K562 (cell line): ENCODE measurements at regions not wholly inside any gene's neighbourhood (a gene's known extent, or its start where the extent isn't known, plus 50 kb on each side); places are given as distances from the start of the nearest gene placed in this dataset.

Experiments used
- ATAC-seq: fragments of 200-7000 bp; cut with Tn5 transposase; 3 replicates; pipeline ENCODE4 v1.9.1; 2020; ENCODE audit warnings: moderate library complexity
- BruUV-seq: library from RNA; stranded (reverse); fragments of 400-500 nt; replicated peaks from 2 replicates; lab custom pipeline; 2021; lab: Mats Ljungman, UMichigan
- CTCF ChIA-PET: fragments of 300-600 bp; formaldehyde crosslinking; extraction: SDS; loops from one replicate; lab custom pipeline; 2021; ENCODE audit warnings: low intra/inter-chr PET ratio; lab: Yijun Ruan, JAX
- POLR2A ChIA-PET: fragments of 300-600, 350-650 bp; sonication (Branson Sonifier 250); formaldehyde crosslinking; extraction: SDS; loops from one replicate; lab custom pipeline; 2021; ENCODE audit warnings: antibody characterized with exemption, inconsistent platforms; lab: Yijun Ruan, JAX
- DNase-seq, 4 experiments: peaks; one replicate each; pipeline versions ENCODE4 v3.0.0 to v3.0.0-alpha.2; 2011 to 2018; ENCODE audit warnings: low spot score in 3 of 4, mixed read lengths in 3 of 4; ENCODE audit errors: extremely low read depth in 1 of 4
- FAIRE-seq: peaks from 2 replicates; lab custom pipeline; 2011; peaks lifted over from hg19 to GRCh38; lab: Jason Lieb, UNC
- H2AFZ ChIP-seq: 2 replicates; pipeline ENCODE4 v1.6.0; 2011; ENCODE audit warnings: low read depth, low read length, control low read depth, inconsistent platforms
- H3K27ac ChIP-seq: fragments of 200-600 bp; 3 replicates; pipeline ENCODE4 v1.8.0; 2011; ENCODE audit warnings: low read depth, mild to moderate bottlenecking, control low read depth, inconsistent platforms, low read length, moderate library complexity, mixed read lengths; ENCODE audit errors: extremely low read depth
- H3K27me3 ChIP-seq, 2 experiments: fragments of 300-600 bp in 1 of 2; 2 replicates in 1 of 2; 3 replicates in 1 of 2; pipeline versions ENCODE4 v1.6.0 to v1.8.0; 2011; ENCODE audit warnings: inconsistent platforms in 2 of 2, low read length in 2 of 2, mild to moderate bottlenecking in 1 of 2, mixed read lengths in 1 of 2, moderate library complexity in 1 of 2; ENCODE audit not compliant: control insufficient read depth in 2 of 2, insufficient read depth in 2 of 2
- H3K36me3 ChIP-seq: fragments of 300-600 bp; 3 replicates; pipeline ENCODE4 v1.8.0; 2011; ENCODE audit warnings: mild to moderate bottlenecking, low read length, inconsistent platforms; ENCODE audit not compliant: control insufficient read depth, insufficient read depth
- H3K4me1 ChIP-seq, 2 experiments: fragments of 200-600 bp in 1 of 2; replicated peaks in 1 of 2; 2 replicates in 1 of 2; 3 replicates in 1 of 2; pipeline versions ENCODE4 v1.5.1 to v1.8.0; 2011; ENCODE audit warnings: inconsistent platforms in 2 of 2, low read length in 2 of 2, mild to moderate bottlenecking in 1 of 2, mixed read lengths in 1 of 2, moderate library complexity in 1 of 2; ENCODE audit not compliant: control insufficient read depth in 2 of 2, insufficient read depth in 2 of 2
- H3K4me2 ChIP-seq: 2 replicates; pipeline ENCODE4 v1.6.1; 2011; ENCODE audit warnings: low read length, control low read depth, inconsistent platforms, mixed read lengths; ENCODE audit not compliant: insufficient read depth
- H3K4me3 ChIP-seq: fragments of 200-600 bp; sonication (generic), shearing (Covaris generic); 2 replicates; pipeline ENCODE4 v1.5.1; 2016; ENCODE audit warnings: control low read depth, inconsistent platforms
- H3K79me2 ChIP-seq: fragments of 200-600 bp; 3 replicates; pipeline ENCODE4 v1.8.0; 2011; ENCODE audit warnings: low read length, inconsistent platforms; ENCODE audit not compliant: control insufficient read depth, insufficient read depth
- H3K9ac ChIP-seq, 2 experiments: 2 replicates each; pipeline versions ENCODE4 v1.6.0 to v1.6.1; 2011; ENCODE audit warnings: low read depth in 2 of 2, low read length in 2 of 2, control low read depth in 1 of 2, inconsistent platforms in 1 of 2, mild to moderate bottlenecking in 1 of 2, mixed read lengths in 1 of 2; ENCODE audit not compliant: insufficient read depth in 1 of 2
- H3K9me1 ChIP-seq: one replicate; pipeline ENCODE4 v1.6.0; 2011; ENCODE audit warnings: inconsistent platforms, mild to moderate bottlenecking, low read length, moderate library complexity; ENCODE audit not compliant: control insufficient read depth, insufficient read depth
- H3K9me3 ChIP-seq: replicated peaks from 2 replicates; pipeline ENCODE4 v1.5.1; 2011; ENCODE audit warnings: low read depth, low read length, inconsistent platforms; ENCODE audit not compliant: control insufficient read depth, insufficient read depth
- H4K20me1 ChIP-seq: replicated peaks from 2 replicates; pipeline ENCODE4 v1.6.1; 2011; ENCODE audit warnings: low read length, inconsistent platforms, mixed read lengths; ENCODE audit not compliant: control insufficient read depth, insufficient read depth
- CAMTA2 ChIP-seq: fragments of 250-450 bp; sonication (Bioruptor Pico); conservative IDR thresholded peaks from 2 replicates; pipeline ENCODE4 v1.5.1; 2022
- CBFA2T2 ChIP-seq: fragments of 450-650 bp; conservative IDR thresholded peaks from 2 replicates; pipeline ENCODE4 v1.6.1; 2017; ENCODE audit warnings: mild to moderate bottlenecking
- FOSL1 ChIP-seq: fragments of 200-800 bp; sonication (Bioruptor generic); conservative IDR thresholded peaks from 2 replicates; pipeline ENCODE4 v1.6.1; 2016; ENCODE audit warnings: missing genetic modification characterization, missing compliant biosample characterization
- FOXP1 ChIP-seq: sonication (generic); formaldehyde crosslinking; IDR thresholded peaks from 2 replicates; pipeline ENCODE4 v1.8.0; 2022; ENCODE audit warnings: mild to moderate bottlenecking, missing genetic modification reagents
- GABPA ChIP-seq: fragments of 200-800 bp; sonication (Bioruptor generic); conservative IDR thresholded peaks from 2 replicates; pipeline ENCODE4 v1.6.1; 2016; ENCODE audit warnings: low read depth, missing genetic modification characterization, missing compliant biosample characterization
- NR0B1 ChIP-seq: fragments of 450-650 bp; IDR thresholded peaks from one replicate; pipeline ENCODE4 v1.6.1; 2018; ENCODE audit warnings: mild to moderate bottlenecking, moderate library complexity; ENCODE audit not compliant: partially characterized antibody
- RBBP5 ChIP-seq: fragments of 200-600 bp; sonication (generic); IDR thresholded peaks from 2 replicates; pipeline ENCODE4 v1.6.1; 2012; ENCODE audit warnings: borderline replicate concordance, mild to moderate bottlenecking, low read length, control low read depth, inconsistent platforms; ENCODE audit not compliant: insufficient read depth, poor library complexity, severe bottlenecking
- RFX1 ChIP-seq: fragments of 450-650 bp; IDR thresholded peaks from 2 replicates; pipeline ENCODE4 v1.6.1; 2016; ENCODE audit warnings: mild to moderate bottlenecking, moderate library complexity
- U2AF1 ChIP-seq: fragments of 200-400 bp; formaldehyde crosslinking; optimal IDR thresholded peaks from 2 replicates; pipeline ENCODE3; 2017; ENCODE audit warnings: mild to moderate bottlenecking, low read depth, low read length, moderate library complexity
- YBX1 ChIP-seq: fragments of 450-650 bp; IDR thresholded peaks from 2 replicates; pipeline ENCODE4 v1.7.1; 2016; ENCODE audit warnings: mild to moderate bottlenecking
- ZC3H4 ChIP-seq: sonication (generic); formaldehyde crosslinking; IDR thresholded peaks from 2 replicates; pipeline ENCODE4 v1.9.0; 2021; ENCODE audit warnings: missing genetic modification reagents, borderline replicate concordance
- ZNF384 ChIP-seq: IDR thresholded peaks from 2 replicates; pipeline ENCODE4 v1.6.1; 2012; ENCODE audit warnings: low read depth, low read length, improper control_type of control experiment
- ZNF507 ChIP-seq: conservative IDR thresholded peaks from 2 replicates; pipeline ENCODE4 v1.6.1; 2017; ENCODE audit warnings: missing genetic modification characterization, missing compliant biosample characterization
- ZNF695 ChIP-seq: fragments of 450-650 bp; formaldehyde crosslinking; IDR thresholded peaks from 2 replicates; pipeline ENCODE4 v1.4.0; 2020; ENCODE audit warnings: mild to moderate bottlenecking, moderate library complexity
- WGBS: fragments of 100-300 bp; shearing (Covaris generic); methylation state at CpG from one replicate; pipeline ENCODE4 v1.1.6; 2016; ENCODE audit warnings: low coverage, mixed read lengths; ENCODE audit not compliant: insufficient coverage; ENCODE audit errors: missing lambda C conversion rate; 5-methylcytosine and 5-hydroxymethylcytosine counted together
- in situ Hi-C: fragments of 300-500 bp; cut with MboI; formaldehyde crosslinking; loops from 4 replicates; pipeline ENCODE4 v1.15.0; 2018; ENCODE audit warnings: inconsistent platforms, mixed read lengths
- intact Hi-C: fragments of 100-400 bp; cut with micrococcal nuclease; formaldehyde crosslinking; loops from 2 replicates; pipeline ENCODE4 v1.14.2; 2022

- in situ Hi-C loops, result no loop called here
- Histone ChIP-seq H3K79me2 (no peaks in the 10 kb centered on the region), H3K4me3 (no peak overlapping the region), H3K4me1 (no peaks in the 10 kb centered on the region), H3K9ac (no peak overlapping the region), H2AFZ (no peak overlapping the region), H3K9me1 (no peaks in the 10 kb centered on the region), H3K9me3 (0 out of 2 replicates have a peak, but pooled peaks cover 2% of the 10 kb centered on the region), H3K27me3 (no peaks in the 10 kb centered on the region), H3K27ac (no peak overlapping the region), H4K20me1 (no peaks in the 10 kb centered on the region), H3K4me2 (no peak overlapping the region), H3K36me3 (no peaks in the 10 kb centered on the region)
- BruUV-seq, result no TSS peak
- FAIRE-seq (no peak), ATAC-seq (no peak), DNase-seq (no peak)
- ChIA-PET POLR2A (no interaction called here), CTCF (no interaction called here)
- TF ChIP-seq CAMTA2 (CRISPR knock-in tag) (no peak), ZNF507 (no peak), YBX1 (no peak), RBBP5 (no peak), ZNF695 (CRISPR knock-in tag) (no peak), NR0B1 (no peak), GABPA (tag) (no peak), U2AF1 (no peak), ZNF384 (no peak), FOXP1 (CRISPR knock-in tag) (no peak), FOSL1 (tag) (no peak), RFX1 (no peak), ZC3H4 (no peak), CBFA2T2 (no peak)
- intact Hi-C loops, result no loop called here
- 8% methylated on average over 1 of the region's 1 CpG for WGBS
Observed at GRCh38 chr10:9470581-9470980, 1416.1 kb downstream of the GATA3 start.
